H9 (cell line): ENCODE measurements at regions not wholly inside any gene's neighbourhood (a gene's known extent, or its start where the extent isn't known, plus 50 kb on each side); places are given as distances from the start of the nearest gene placed in this dataset.

Source experiments
- DNase-seq: peaks from one replicate; pipeline ENCODE4 v3.0.0-alpha.2; 2017
- H2AFZ ChIP-seq: one replicate; pipeline ENCODE4 v1.6.1; 2013; ENCODE audit warnings: mild to moderate bottlenecking, low read length, control low read depth, moderate library complexity
- H2AK5ac ChIP-seq: 2 replicates; pipeline ENCODE4 v1.6.1; 2013; ENCODE audit warnings: low read length, control low read depth, mixed read lengths; ENCODE audit not compliant: insufficient read length
- H2BK120ac ChIP-seq: one replicate; pipeline ENCODE4 v1.6.1; 2013; ENCODE audit warnings: low read depth, mild to moderate bottlenecking, low read length, control low read depth, inconsistent platforms; ENCODE audit not compliant: poor library complexity, severe bottlenecking
- H2BK12ac ChIP-seq: 2 replicates; pipeline ENCODE4 v1.6.1; 2013; ENCODE audit warnings: low read length, control low read depth, mixed read lengths, low read depth; ENCODE audit not compliant: insufficient read length
- H2BK15ac ChIP-seq: 2 replicates; pipeline ENCODE4 v1.6.1; 2013; ENCODE audit warnings: low read depth, low read length, control low read depth
- H2BK20ac ChIP-seq: one replicate; pipeline ENCODE4 v1.6.1; 2013; ENCODE audit warnings: low read depth, mild to moderate bottlenecking, low read length, control low read depth, inconsistent platforms; ENCODE audit not compliant: poor library complexity, severe bottlenecking
- H2BK5ac ChIP-seq: 2 replicates; pipeline ENCODE4 v1.6.1; 2013; ENCODE audit warnings: low read length, control low read depth, mixed read lengths; ENCODE audit not compliant: insufficient read length
- H3K14ac ChIP-seq: 2 replicates; pipeline ENCODE4 v1.6.1; 2013; ENCODE audit warnings: low read length, control low read depth; ENCODE audit not compliant: insufficient read depth
- H3K18ac ChIP-seq: 2 replicates; pipeline ENCODE4 v1.6.1; 2013; ENCODE audit warnings: low read depth, mild to moderate bottlenecking, mixed read lengths, low read length, control low read depth; ENCODE audit not compliant: insufficient read length
- H3K23ac ChIP-seq: 2 replicates; pipeline ENCODE4 v1.6.1; 2013; ENCODE audit warnings: low read length, control low read depth, mixed read lengths, low read depth; ENCODE audit not compliant: insufficient read length
- H3K23me2 ChIP-seq: 2 replicates; pipeline ENCODE4 v1.6.1; 2013; ENCODE audit warnings: low read depth, mild to moderate bottlenecking, mixed read lengths, low read length, control low read depth; ENCODE audit not compliant: insufficient read length, poor library complexity, severe bottlenecking
- H3K27ac ChIP-seq: 2 replicates; pipeline ENCODE4 v1.5.1; 2013; ENCODE audit warnings: low read length, control low read depth, mixed read lengths, low read depth; ENCODE audit not compliant: insufficient read length
- H3K27me3 ChIP-seq: 2 replicates; pipeline ENCODE4 v1.6.1; 2013; ENCODE audit warnings: low read length, control low read depth, inconsistent platforms; ENCODE audit not compliant: insufficient read depth
- H3K4ac ChIP-seq: 2 replicates; pipeline ENCODE4 v1.6.1; 2013; ENCODE audit warnings: low read depth, mild to moderate bottlenecking, control low read depth, inconsistent platforms, low read length, moderate library complexity
- H3K4me1 ChIP-seq: 2 replicates; pipeline ENCODE4 v1.6.1; 2013; ENCODE audit warnings: low read length, control low read depth, inconsistent platforms; ENCODE audit not compliant: insufficient read depth
- H3K4me2 ChIP-seq: 2 replicates; pipeline ENCODE4 v1.6.1; 2013; ENCODE audit warnings: low read length, control low read depth, mixed read lengths; ENCODE audit not compliant: insufficient read length, insufficient read depth
- H3K56ac ChIP-seq: 2 replicates; pipeline ENCODE4 v1.6.1; 2013; ENCODE audit warnings: low read depth, mild to moderate bottlenecking, mixed read lengths, low read length, control low read depth; ENCODE audit not compliant: insufficient read length
- H3K79me1 ChIP-seq: 2 replicates; pipeline ENCODE4 v1.6.1; 2013; ENCODE audit warnings: low read depth, mild to moderate bottlenecking, moderate library complexity, low read length, control low read depth, inconsistent platforms; ENCODE audit not compliant: insufficient read depth, poor library complexity, severe bottlenecking
- H3K79me2 ChIP-seq: 2 replicates; pipeline ENCODE4 v1.6.1; 2013; ENCODE audit warnings: low read length, control low read depth, inconsistent platforms; ENCODE audit not compliant: insufficient read depth
- H3K9ac ChIP-seq: 2 replicates; pipeline ENCODE4 v1.6.1; 2013; ENCODE audit warnings: low read length, control low read depth, mixed read lengths; ENCODE audit not compliant: insufficient read length; ENCODE audit errors: extremely low read depth
- H3K9me3 ChIP-seq: one replicate; pipeline ENCODE4 v1.6.1; 2013; ENCODE audit warnings: low read depth, low read length, inconsistent platforms; ENCODE audit not compliant: control insufficient read depth
- H3T11ph ChIP-seq: one replicate; pipeline ENCODE4 v1.6.1; 2013; ENCODE audit warnings: mild to moderate bottlenecking, low read length, control low read depth, inconsistent platforms
- H4K20me1 ChIP-seq: one replicate; pipeline ENCODE4 v1.6.1; 2013; ENCODE audit not compliant: control insufficient read depth, insufficient read length, insufficient read depth
- H4K5ac ChIP-seq: 2 replicates; pipeline ENCODE4 v1.6.1; 2013; ENCODE audit warnings: low read depth, mild to moderate bottlenecking, mixed read lengths, low read length, control low read depth; ENCODE audit not compliant: insufficient read length
- H4K8ac ChIP-seq: replicated peaks from 2 replicates; pipeline ENCODE4 v1.6.1; 2013; ENCODE audit warnings: low read length, control low read depth, mixed read lengths, low read depth; ENCODE audit not compliant: insufficient read length
- H4K91ac ChIP-seq: 2 replicates; pipeline ENCODE4 v1.6.1; 2013; ENCODE audit warnings: low read depth, mild to moderate bottlenecking, moderate library complexity, mixed read lengths, low read length, control low read depth; ENCODE audit not compliant: insufficient read length
- H3K27ac Mint-ChIP-seq, 3 experiments: 2 replicates in 2 of 3; 3 replicates in 1 of 3; pipeline ENCODE4 v1.8.0; 2020 to 2021; ENCODE audit warnings: mixed read lengths in 3 of 3, mild to moderate bottlenecking in 1 of 3, moderate library complexity in 1 of 3
- H3K27me3 Mint-ChIP-seq: 2 replicates; pipeline ENCODE4 v1.8.0; 2021; ENCODE audit warnings: low read depth, mild to moderate bottlenecking, moderate library complexity, mixed read lengths
- H3K36me3 Mint-ChIP-seq, 3 experiments: 2 replicates in 2 of 3; 3 replicates in 1 of 3; pipeline ENCODE4 v1.8.0; 2020 to 2021; ENCODE audit warnings: low read depth in 3 of 3, mixed read lengths in 3 of 3; ENCODE audit not compliant: insufficient read depth in 1 of 3
- H3K4me1 Mint-ChIP-seq, 2 experiments: 2 replicates each; pipeline ENCODE4 v1.8.0; 2020; ENCODE audit warnings: mixed read lengths in 2 of 2
- H3K4me3 Mint-ChIP-seq, 2 experiments: 2 replicates in 1 of 2; 3 replicates in 1 of 2; pipeline ENCODE4 v1.8.0; 2020 to 2021; ENCODE audit warnings: mild to moderate bottlenecking in 2 of 2, mixed read lengths in 2 of 2, moderate library complexity in 1 of 2
- H3K9me3 Mint-ChIP-seq, 2 experiments: 2 replicates in 1 of 2; 3 replicates in 1 of 2; pipeline ENCODE4 v1.8.0; 2020; ENCODE audit warnings: mild to moderate bottlenecking in 2 of 2, mixed read lengths in 2 of 2, moderate library complexity in 1 of 2
- CTCF ChIP-seq: fragments of 200-600 bp; sonication (generic); conservative IDR thresholded peaks from 3 replicates; pipeline ENCODE4 v1.8.0; 2021; ENCODE audit warnings: antibody characterized with exemption, mild to moderate bottlenecking
- WGBS: extraction: QIAGEN DNeasy Blood & Tissue Kit; methylation state at CpG from one replicate; pipeline ENCODE4 v1.1.7; 2013; ENCODE audit warnings: missing lambda C conversion rate, low lambda C conversion rate, mixed read lengths; ENCODE audit not compliant: insufficient read length; ENCODE audit errors: extremely low coverage; 5-methylcytosine and 5-hydroxymethylcytosine counted together

DNA sequence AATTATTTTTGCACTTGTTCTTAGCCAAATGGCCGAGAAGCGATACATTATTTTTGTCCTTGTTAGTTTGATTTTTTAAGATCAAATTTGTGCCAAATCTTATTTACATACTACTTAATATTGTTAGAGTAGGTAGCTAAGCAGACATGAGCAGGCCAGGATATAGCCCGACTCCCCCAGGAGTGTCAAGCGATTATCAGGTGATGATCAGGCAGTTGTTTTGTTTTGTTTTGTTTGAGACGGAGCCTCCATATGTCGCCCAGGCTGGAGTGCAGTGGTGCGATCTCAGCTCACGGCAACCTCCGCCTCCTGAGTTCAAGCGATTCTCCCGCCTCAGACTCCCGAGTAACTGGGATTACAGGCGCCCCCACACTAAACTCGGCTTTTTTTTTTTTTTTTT, 71.1 kb downstream of the LYZL2 start:
- H3K9me3 Mint-ChIP-seq, result no peaks in the 10 kb centered on the region
- no peak overlapping the region for H3K4me3 Mint-ChIP-seq
- Histone ChIP-seq H4K20me1 (no peaks in the 10 kb centered on the region), H3K23ac (no peak overlapping the region), H3K79me2 (no peaks in the 10 kb centered on the region), H2BK5ac (no peak overlapping the region), H3T11ph (no peak overlapping the region), H2AK5ac (no peak overlapping the region), H3K9me3 (no peaks in the 10 kb centered on the region), H2AFZ (no peak overlapping the region), H3K14ac (no peak overlapping the region), H4K91ac (no peak overlapping the region), H3K27me3 (no peaks in the 10 kb centered on the region), H3K23me2 (no peaks in the 10 kb centered on the region), H3K18ac (no peak overlapping the region), H2BK15ac (no peak overlapping the region), H3K79me1 (no peaks in the 10 kb centered on the region), H4K8ac (no peak overlapping the region), H2BK12ac (no peak overlapping the region), H4K5ac (no peak overlapping the region), H3K4me2 (no peak overlapping the region), H3K4ac (no peak overlapping the region), H2BK120ac (no peak overlapping the region), H3K9ac (no peak overlapping the region), H3K27ac (no peak overlapping the region), H3K4me1 (peaks cover 3% of the 10 kb centered on the region; the same call in 1 of the 2 replicates), H2BK20ac (no peak overlapping the region), H3K56ac (no peak overlapping the region)
- H3K27ac Mint-ChIP-seq, result no peak overlapping the region
- WGBS, result no CpG with 5 or more reads among the region's 14 CpGs
- TF ChIP-seq CTCF, result no peak
- no peak for DNase-seq
- H3K36me3 Mint-ChIP-seq, result no peaks in the 10 kb centered on the region
- H3K4me1 Mint-ChIP-seq, result peaks cover 27% of the 10 kb centered on the region in 2 experiments
- peaks cover 1% of the 10 kb centered on the region; the same call in 1 of the 2 replicates for H3K27me3 Mint-ChIP-seq
